ENCODE measurements at regions not wholly inside any gene's neighbourhood (a gene's known extent, or its start where the extent isn't known, plus 50 kb on each side); places are given as distances from the start of the nearest gene placed in this dataset.

DNA sequence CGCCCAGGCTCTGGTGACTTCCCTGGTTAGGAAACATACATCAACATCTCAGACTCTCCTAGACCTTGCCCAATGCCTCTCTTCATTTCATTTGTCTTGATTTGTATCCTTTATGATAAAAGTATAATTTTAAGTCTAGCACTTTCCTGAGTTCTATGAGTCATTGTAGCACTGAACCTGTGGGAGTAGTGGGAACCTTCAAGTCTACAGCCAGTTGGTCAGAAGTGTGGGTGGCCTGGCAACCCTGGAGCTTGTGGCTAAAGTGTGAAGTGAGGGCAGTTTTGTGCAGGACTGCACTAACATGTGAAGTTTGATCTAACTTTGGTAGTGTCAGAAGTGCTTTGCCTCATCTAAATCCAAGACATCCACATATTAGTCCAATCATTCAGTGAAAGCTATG lies 259.3 kb upstream of the IGFBP7 start:
- H4K20me1 ChIP-seq (ENCODE audit: insufficient read depth) = no peaks in the 10 kb centered on the region
- H3K9ac ChIP-seq (ENCODE audit: low read length) = no peak overlapping the region
- no peak for TF ChIP-seq SMC3 (conservative IDR thresholded peaks at IDR 0.05; ENCODE audit: poor library complexity)
- TF ChIP-seq EZH2 (IDR thresholded peaks at IDR 0.05; ENCODE audit: borderline replicate concordance, insufficient read depth, low read length, poor library complexity, severe bottlenecking) = no peak
- TF ChIP-seq, protein P1, sequence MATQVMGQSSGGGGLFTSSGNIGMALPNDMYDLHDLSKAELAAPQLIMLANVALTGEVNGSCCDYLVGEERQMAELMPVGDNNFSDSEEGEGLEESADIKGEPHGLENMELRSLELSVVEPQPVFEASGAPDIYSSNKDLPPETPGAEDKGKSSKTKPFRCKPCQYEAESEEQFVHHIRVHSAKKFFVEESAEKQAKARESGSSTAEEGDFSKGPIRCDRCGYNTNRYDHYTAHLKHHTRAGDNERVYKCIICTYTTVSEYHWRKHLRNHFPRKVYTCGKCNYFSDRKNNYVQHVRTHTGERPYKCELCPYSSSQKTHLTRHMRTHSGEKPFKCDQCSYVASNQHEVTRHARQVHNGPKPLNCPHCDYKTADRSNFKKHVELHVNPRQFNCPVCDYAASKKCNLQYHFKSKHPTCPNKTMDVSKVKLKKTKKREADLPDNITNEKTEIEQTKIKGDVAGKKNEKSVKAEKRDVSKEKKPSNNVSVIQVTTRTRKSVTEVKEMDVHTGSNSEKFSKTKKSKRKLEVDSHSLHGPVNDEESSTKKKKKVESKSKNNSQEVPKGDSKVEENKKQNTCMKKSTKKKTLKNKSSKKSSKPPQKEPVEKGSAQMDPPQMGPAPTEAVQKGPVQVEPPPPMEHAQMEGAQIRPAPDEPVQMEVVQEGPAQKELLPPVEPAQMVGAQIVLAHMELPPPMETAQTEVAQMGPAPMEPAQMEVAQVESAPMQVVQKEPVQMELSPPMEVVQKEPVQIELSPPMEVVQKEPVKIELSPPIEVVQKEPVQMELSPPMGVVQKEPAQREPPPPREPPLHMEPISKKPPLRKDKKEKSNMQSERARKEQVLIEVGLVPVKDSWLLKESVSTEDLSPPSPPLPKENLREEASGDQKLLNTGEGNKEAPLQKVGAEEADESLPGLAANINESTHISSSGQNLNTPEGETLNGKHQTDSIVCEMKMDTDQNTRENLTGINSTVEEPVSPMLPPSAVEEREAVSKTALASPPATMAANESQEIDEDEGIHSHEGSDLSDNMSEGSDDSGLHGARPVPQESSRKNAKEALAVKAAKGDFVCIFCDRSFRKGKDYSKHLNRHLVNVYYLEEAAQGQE (IDR thresholded peaks at IDR 0.05; ENCODE audit: borderline replicate concordance) = no peak
- TF ChIP-seq, protein P2, sequence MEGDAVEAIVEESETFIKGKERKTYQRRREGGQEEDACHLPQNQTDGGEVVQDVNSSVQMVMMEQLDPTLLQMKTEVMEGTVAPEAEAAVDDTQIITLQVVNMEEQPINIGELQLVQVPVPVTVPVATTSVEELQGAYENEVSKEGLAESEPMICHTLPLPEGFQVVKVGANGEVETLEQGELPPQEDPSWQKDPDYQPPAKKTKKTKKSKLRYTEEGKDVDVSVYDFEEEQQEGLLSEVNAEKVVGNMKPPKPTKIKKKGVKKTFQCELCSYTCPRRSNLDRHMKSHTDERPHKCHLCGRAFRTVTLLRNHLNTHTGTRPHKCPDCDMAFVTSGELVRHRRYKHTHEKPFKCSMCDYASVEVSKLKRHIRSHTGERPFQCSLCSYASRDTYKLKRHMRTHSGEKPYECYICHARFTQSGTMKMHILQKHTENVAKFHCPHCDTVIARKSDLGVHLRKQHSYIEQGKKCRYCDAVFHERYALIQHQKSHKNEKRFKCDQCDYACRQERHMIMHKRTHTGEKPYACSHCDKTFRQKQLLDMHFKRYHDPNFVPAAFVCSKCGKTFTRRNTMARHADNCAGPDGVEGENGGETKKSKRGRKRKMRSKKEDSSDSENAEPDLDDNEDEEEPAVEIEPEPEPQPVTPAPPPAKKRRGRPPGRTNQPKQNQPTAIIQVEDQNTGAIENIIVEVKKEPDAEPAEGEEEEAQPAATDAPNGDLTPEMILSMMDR (IDR thresholded peaks at IDR 0.05; ENCODE audit: poor library complexity, severe bottlenecking) = no peak
- no peak for TF ChIP-seq POLR2AphosphoS5 (IDR thresholded peaks at IDR 0.05)
- no peak for TF ChIP-seq MXI1 (conservative IDR thresholded peaks at IDR 0.05; ENCODE audit: poor library complexity, severe bottlenecking)
- no peak for TF ChIP-seq TAF1 (IDR thresholded peaks at IDR 0.05; ENCODE audit: low read depth)
- TF ChIP-seq EP300 (conservative IDR thresholded peaks at IDR 0.05; ENCODE audit: poor library complexity, severe bottlenecking) = no peak
- TF ChIP-seq RAD21 (conservative IDR thresholded peaks at IDR 0.05) = no peak
- H3K4me3 ChIP-seq (ENCODE audit: low read length) = no peak overlapping the region
- H3K4me2 ChIP-seq (ENCODE audit: low read length) = no peak overlapping the region
- H3K79me2 ChIP-seq (replicated peaks; ENCODE audit: insufficient read depth, low read length) = no peaks in the 10 kb centered on the region
- no peaks in the 10 kb centered on the region for H3F3A ChIP-seq (ENCODE audit: insufficient read depth, low read length, poor library complexity, severe bottlenecking)
- no peak overlapping the region for H2AFZ ChIP-seq (ENCODE audit: low read depth, low read length)
- H3K36me3 ChIP-seq (ENCODE audit: insufficient read depth, low read length) = no peaks in the 10 kb centered on the region
- no peak overlapping the region for H3K27ac ChIP-seq (ENCODE audit: low read length)
- no peaks in the 10 kb centered on the region for H3K9me2 ChIP-seq (ENCODE audit: insufficient read depth, low read length)
- H3K9me3 ChIP-seq (ENCODE audit: low read length) = no peaks in the 10 kb centered on the region
- no peaks in the 10 kb centered on the region for H3K27me3 ChIP-seq (ENCODE audit: insufficient read depth, low read depth, low read length)

DNA sequence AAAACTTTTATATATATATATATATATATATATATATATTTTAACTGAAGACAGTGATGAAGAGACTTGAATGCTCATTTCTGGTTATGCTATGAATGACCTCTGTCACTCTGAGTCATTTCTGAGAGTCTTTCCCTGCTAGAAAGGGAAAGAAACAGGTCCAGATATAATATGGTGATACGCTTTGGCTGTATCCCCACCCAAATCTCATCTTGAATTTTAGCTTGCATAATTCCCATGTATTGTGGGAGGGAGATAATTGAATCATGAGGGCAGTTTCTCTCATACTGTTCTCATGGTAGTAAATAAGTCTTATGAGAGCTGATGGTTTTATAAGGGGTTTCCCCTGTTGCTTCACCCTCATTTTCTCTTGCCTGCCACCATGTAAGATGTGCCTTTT lies 254.1 kb upstream of the IGFBP7 start:
- Histone ChIP-seq H3K27ac (ENCODE audit: low read length) (no peak overlapping the region), H2AFZ (ENCODE audit: low read depth, low read length) (no peak overlapping the region), H3K79me2 (replicated peaks; ENCODE audit: insufficient read depth, low read length) (no peaks in the 10 kb centered on the region), H3K9me3 (ENCODE audit: low read length) (no peaks in the 10 kb centered on the region), H4K20me1 (ENCODE audit: insufficient read depth) (no peaks in the 10 kb centered on the region), H3F3A (ENCODE audit: insufficient read depth, low read length, poor library complexity, severe bottlenecking) (no peaks in the 10 kb centered on the region), H3K9ac (ENCODE audit: low read length) (no peak overlapping the region), H3K4me2 (ENCODE audit: low read length) (no peak overlapping the region), H3K4me3 (ENCODE audit: low read length) (no peak overlapping the region), H3K36me3 (ENCODE audit: insufficient read depth, low read length) (no peaks in the 10 kb centered on the region), H3K27me3 (ENCODE audit: insufficient read depth, low read depth, low read length) (no peaks in the 10 kb centered on the region), H3K9me2 (ENCODE audit: insufficient read depth, low read length) (no peaks in the 10 kb centered on the region)
- TF ChIP-seq RAD21 (conservative IDR thresholded peaks at IDR 0.05) = no peak
- TF ChIP-seq MXI1 (conservative IDR thresholded peaks at IDR 0.05; ENCODE audit: poor library complexity, severe bottlenecking) = no peak
- no peak for TF ChIP-seq POLR2AphosphoS5 (IDR thresholded peaks at IDR 0.05)
- TF ChIP-seq, protein P2 (IDR thresholded peaks at IDR 0.05; ENCODE audit: poor library complexity, severe bottlenecking) = no peak
- TF ChIP-seq TAF1 (IDR thresholded peaks at IDR 0.05; ENCODE audit: low read depth) = no peak
- TF ChIP-seq, protein P1 (IDR thresholded peaks at IDR 0.05; ENCODE audit: borderline replicate concordance) = no peak
- no peak for TF ChIP-seq EZH2 (IDR thresholded peaks at IDR 0.05; ENCODE audit: borderline replicate concordance, insufficient read depth, low read length, poor library complexity, severe bottlenecking)
- TF ChIP-seq SMC3 (conservative IDR thresholded peaks at IDR 0.05; ENCODE audit: poor library complexity) = no peak
- TF ChIP-seq EP300 (conservative IDR thresholded peaks at IDR 0.05; ENCODE audit: poor library complexity, severe bottlenecking) = no peak
